ENCODE measurements at regions not wholly inside any gene's neighbourhood (a gene's known extent, or its start where the extent isn't known, plus 50 kb on each side); places are given as distances from the start of the nearest gene placed in this dataset.

DNA sequence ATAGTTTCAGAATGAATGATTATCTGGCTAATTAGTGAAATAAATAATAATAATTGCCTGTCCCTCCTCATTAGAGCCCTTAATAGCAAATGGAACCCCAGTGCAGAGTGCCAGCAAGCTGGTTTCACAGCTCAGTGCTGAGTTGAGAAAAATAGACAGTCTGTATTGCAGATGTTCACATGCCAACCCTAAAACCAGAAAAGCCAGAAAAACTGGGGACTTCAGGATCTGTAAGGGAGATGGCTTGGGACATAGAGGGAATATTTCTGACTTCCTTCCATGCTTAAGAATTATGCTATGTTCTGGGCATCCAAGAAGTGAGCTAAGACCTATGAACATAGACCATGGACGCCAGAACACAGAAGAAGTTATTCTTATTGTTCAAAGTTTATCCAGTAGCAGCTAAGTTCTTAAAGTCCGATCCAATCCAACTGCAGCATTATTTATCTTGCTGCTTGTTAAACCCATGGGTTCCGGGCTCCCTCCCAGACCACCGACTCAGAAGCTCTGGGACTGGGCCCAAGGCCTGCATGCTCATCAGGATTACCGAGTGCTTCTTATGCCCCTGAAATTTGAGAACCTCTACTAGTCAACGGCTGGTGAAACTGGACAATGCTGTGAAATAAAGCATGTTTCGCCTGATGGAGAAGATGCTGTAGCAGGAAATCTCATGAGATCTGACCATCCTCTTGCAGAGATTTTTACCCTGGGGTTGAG, 158.3 kb downstream of the FOXB1 start:
- H4K91ac ChIP-seq (ENCODE audit: insufficient read length, low read depth, low read length), result no peak overlapping the region
- H4K5ac ChIP-seq (ENCODE audit: insufficient read length, low read depth, low read length), result no peak overlapping the region
- DNase-seq, result no peak
- no peak overlapping the region for H3K27ac ChIP-seq (ENCODE audit: insufficient read length, low read depth, low read length)
- H2BK20ac ChIP-seq (ENCODE audit: low read depth, low read length, poor library complexity, severe bottlenecking), result no peak overlapping the region
- H3K9me3 Mint-ChIP-seq, result peaks cover 0 to 4% of the 10 kb centered on the region in 2 experiments; a peak in 1 of 5 replicates
- H3K9me3 ChIP-seq (ENCODE audit: control insufficient read depth, low read depth, low read length), result no peaks in the 10 kb centered on the region
- H3K23ac ChIP-seq (ENCODE audit: insufficient read length, low read depth, low read length), result no peak overlapping the region
- H3K79me2 ChIP-seq (ENCODE audit: insufficient read depth, low read length), result no peaks in the 10 kb centered on the region
- H2BK15ac ChIP-seq (ENCODE audit: low read depth, low read length), result no peak overlapping the region
- H3K4me3 Mint-ChIP-seq, result no peak overlapping the region
- H3K36me3 Mint-ChIP-seq (ENCODE audit: insufficient read depth in 1 of 3, low read depth in 3 of 3), result no peaks in the 10 kb centered on the region; a peak in 2 of 7 replicates
- H3K9ac ChIP-seq (ENCODE audit: extremely low read depth, insufficient read length, low read length), result no peak overlapping the region
- no peak overlapping the region for H3K27ac Mint-ChIP-seq
- H3K4me2 ChIP-seq (ENCODE audit: insufficient read depth, insufficient read length, low read length), result no peak overlapping the region
- WGBS (ENCODE audit: extremely low coverage, insufficient read length, low lambda C conversion rate), result no CpG with 5 or more reads among the region's 7 CpGs
- H2BK120ac ChIP-seq (ENCODE audit: low read depth, low read length, poor library complexity, severe bottlenecking), result no peak overlapping the region
- no peak overlapping the region for H2BK5ac ChIP-seq (ENCODE audit: insufficient read length, low read length)
- peaks cover 24 to 27% of the 10 kb centered on the region in 2 experiments for H3K4me1 Mint-ChIP-seq
- no peaks in the 10 kb centered on the region for H3K79me1 ChIP-seq (ENCODE audit: insufficient read depth, low read depth, low read length, poor library complexity, severe bottlenecking)
- H3K27me3 ChIP-seq (ENCODE audit: insufficient read depth, low read length), result no peaks in the 10 kb centered on the region
- H3K4ac ChIP-seq (ENCODE audit: low read depth, low read length), result no peak overlapping the region
- no peak overlapping the region for H2AFZ ChIP-seq (ENCODE audit: low read length)
- H4K20me1 ChIP-seq (ENCODE audit: control insufficient read depth, insufficient read depth, insufficient read length), result no peaks in the 10 kb centered on the region
- H4K8ac ChIP-seq (replicated peaks; ENCODE audit: insufficient read length, low read depth, low read length), result no peak overlapping the region
- no peaks in the 10 kb centered on the region for H3K23me2 ChIP-seq (ENCODE audit: insufficient read length, low read depth, low read length, poor library complexity, severe bottlenecking)
- no peak overlapping the region for H3K56ac ChIP-seq (ENCODE audit: insufficient read length, low read depth, low read length)
- no peak overlapping the region for H3K14ac ChIP-seq (ENCODE audit: insufficient read depth, low read length)
- 0 out of 2 replicates have a peak, but pooled peaks cover 2% of the 10 kb centered on the region for H3K4me1 ChIP-seq (ENCODE audit: insufficient read depth, low read length)
- H2AK5ac ChIP-seq (ENCODE audit: insufficient read length, low read length), result no peak overlapping the region
- peaks cover 7% of the 10 kb centered on the region for H3K27me3 Mint-ChIP-seq (ENCODE audit: low read depth)
- no peak overlapping the region for H3T11ph ChIP-seq (ENCODE audit: low read length)
- TF ChIP-seq, protein P1, sequence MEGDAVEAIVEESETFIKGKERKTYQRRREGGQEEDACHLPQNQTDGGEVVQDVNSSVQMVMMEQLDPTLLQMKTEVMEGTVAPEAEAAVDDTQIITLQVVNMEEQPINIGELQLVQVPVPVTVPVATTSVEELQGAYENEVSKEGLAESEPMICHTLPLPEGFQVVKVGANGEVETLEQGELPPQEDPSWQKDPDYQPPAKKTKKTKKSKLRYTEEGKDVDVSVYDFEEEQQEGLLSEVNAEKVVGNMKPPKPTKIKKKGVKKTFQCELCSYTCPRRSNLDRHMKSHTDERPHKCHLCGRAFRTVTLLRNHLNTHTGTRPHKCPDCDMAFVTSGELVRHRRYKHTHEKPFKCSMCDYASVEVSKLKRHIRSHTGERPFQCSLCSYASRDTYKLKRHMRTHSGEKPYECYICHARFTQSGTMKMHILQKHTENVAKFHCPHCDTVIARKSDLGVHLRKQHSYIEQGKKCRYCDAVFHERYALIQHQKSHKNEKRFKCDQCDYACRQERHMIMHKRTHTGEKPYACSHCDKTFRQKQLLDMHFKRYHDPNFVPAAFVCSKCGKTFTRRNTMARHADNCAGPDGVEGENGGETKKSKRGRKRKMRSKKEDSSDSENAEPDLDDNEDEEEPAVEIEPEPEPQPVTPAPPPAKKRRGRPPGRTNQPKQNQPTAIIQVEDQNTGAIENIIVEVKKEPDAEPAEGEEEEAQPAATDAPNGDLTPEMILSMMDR (conservative IDR thresholded peaks at IDR 0.05), result no peak
- no peak overlapping the region for H3K18ac ChIP-seq (ENCODE audit: insufficient read length, low read depth, low read length)
- no peak overlapping the region for H2BK12ac ChIP-seq (ENCODE audit: insufficient read length, low read depth, low read length)

Data from H9 (cell line).